ENCODE measurements at regions not wholly inside any gene's neighbourhood (a gene's known extent, or its start where the extent isn't known, plus 50 kb on each side); places are given as distances from the start of the nearest gene placed in this dataset.

GRCh38 chr3:124514683-124515082, 215.6 kb upstream of the UMPS start:
- no TSS peak for BruUV-seq (replicated peaks)
- ChIA-PET CTCF (interaction anchor here (0.7 to 4.9 kb wide), 4 partner anchors 15 to 184 kb away, joined by 3 to 19 read pairs (median 4); no protein-coding TSS in a partner anchor), POLR2A (no interaction called here)
- peaks cover 29% of the 10 kb centered on the region for H3K27me3 Mint-ChIP-seq (ENCODE audit: insufficient read depth, unreplicated experiment)
- no peak overlapping the region for H3K4me3 Mint-ChIP-seq (ENCODE audit: unreplicated experiment)
- no peak overlapping the region for H3K27ac Mint-ChIP-seq (ENCODE audit: low read depth, unreplicated experiment)
- intact Hi-C loops (cut with micrococcal nuclease), result no loop called here
- no peak for TF ChIP-seq CTCF (IDR thresholded peaks at IDR 0.05; ENCODE audit: unreplicated experiment)
- no peak for DNase-seq (ENCODE audit: unreplicated experiment)
- H3K9me3 Mint-ChIP-seq (ENCODE audit: unreplicated experiment), result no peaks in the 10 kb centered on the region
- H3K4me1 Mint-ChIP-seq (ENCODE audit: insufficient read depth, unreplicated experiment), result peaks cover 13% of the 10 kb centered on the region
- H3K36me3 Mint-ChIP-seq (ENCODE audit: insufficient read depth, unreplicated experiment), result no peaks in the 10 kb centered on the region

GRCh38 chr3:124516333-124516732, 213.9 kb upstream of the UMPS start:
- H3K9me3 Mint-ChIP-seq (ENCODE audit: unreplicated experiment), result no peaks in the 10 kb centered on the region
- DNase-seq (ENCODE audit: unreplicated experiment), result no peak
- POLR2A ChIA-PET, result no interaction called here
- intact Hi-C loops (cut with micrococcal nuclease), result no loop called here
- H3K4me1 Mint-ChIP-seq (ENCODE audit: insufficient read depth, unreplicated experiment), result no peaks in the 10 kb centered on the region
- TF ChIP-seq CTCF (IDR thresholded peaks at IDR 0.05; ENCODE audit: unreplicated experiment), result no peak
- no peak overlapping the region for H3K27ac Mint-ChIP-seq (ENCODE audit: low read depth, unreplicated experiment)
- no peak overlapping the region for H3K4me3 Mint-ChIP-seq (ENCODE audit: unreplicated experiment)
- no peaks in the 10 kb centered on the region for H3K36me3 Mint-ChIP-seq (ENCODE audit: insufficient read depth, unreplicated experiment)
- BruUV-seq (replicated peaks), result no TSS peak
- CTCF ChIA-PET, result interaction anchor here (0.6 to 4.9 kb wide), 4 partner anchors 24 to 1213 kb away, joined by 4 to 19 read pairs (median 6); no protein-coding TSS in a partner anchor
- peaks cover 35% of the 10 kb centered on the region for H3K27me3 Mint-ChIP-seq (ENCODE audit: insufficient read depth, unreplicated experiment)

GRCh38 chr3:124517306-124517705, 212.9 kb upstream of the UMPS start:
- Mint-ChIP-seq H3K4me1 (ENCODE audit: insufficient read depth, unreplicated experiment) (no peaks in the 10 kb centered on the region), H3K27me3 (ENCODE audit: insufficient read depth, unreplicated experiment) (peaks cover 35% of the 10 kb centered on the region), H3K4me3 (ENCODE audit: unreplicated experiment) (no peak overlapping the region), H3K9me3 (ENCODE audit: unreplicated experiment) (no peaks in the 10 kb centered on the region), H3K27ac (ENCODE audit: low read depth, unreplicated experiment) (no peak overlapping the region), H3K36me3 (ENCODE audit: insufficient read depth, unreplicated experiment) (no peaks in the 10 kb centered on the region)
- BruUV-seq (replicated peaks), result no TSS peak
- no peak for TF ChIP-seq CTCF (IDR thresholded peaks at IDR 0.05; ENCODE audit: unreplicated experiment)
- no peak for DNase-seq (ENCODE audit: unreplicated experiment)
- ChIA-PET CTCF (interaction anchor here (1.1 to 4.9 kb wide), 3 partner anchors 25 to 165 kb away, joined by 3 to 19 read pairs (median 6); no protein-coding TSS in a partner anchor), POLR2A (interaction anchor here (1.3 kb wide), 1 partner anchor 12 kb away, joined by 5 read pairs; no protein-coding TSS in a partner anchor)
- intact Hi-C loops (cut with micrococcal nuclease), result no loop called here

GRCh38 chr3:124518350-124518749, 211.9 kb upstream of the UMPS start:
- Mint-ChIP-seq H3K4me3 (ENCODE audit: unreplicated experiment) (no peak overlapping the region), H3K27me3 (ENCODE audit: insufficient read depth, unreplicated experiment) (peaks cover 38% of the 10 kb centered on the region), H3K4me1 (ENCODE audit: insufficient read depth, unreplicated experiment) (no peaks in the 10 kb centered on the region), H3K9me3 (ENCODE audit: unreplicated experiment) (no peaks in the 10 kb centered on the region), H3K36me3 (ENCODE audit: insufficient read depth, unreplicated experiment) (no peaks in the 10 kb centered on the region), H3K27ac (ENCODE audit: low read depth, unreplicated experiment) (no peak overlapping the region)
- POLR2A ChIA-PET, result interaction anchor here (1.3 kb wide), 1 partner anchor 14 kb away, joined by 5 read pairs; no protein-coding TSS in a partner anchor
- no TSS peak for BruUV-seq (replicated peaks)
- DNase-seq (ENCODE audit: unreplicated experiment), result no peak
- intact Hi-C loops (cut with micrococcal nuclease), result no loop called here
- CTCF ChIA-PET, result interaction anchor here (1.1 to 4.9 kb wide), 2 partner anchors 33 to 166 kb away, joined by 3 to 19 read pairs; no protein-coding TSS in a partner anchor
- no peak for TF ChIP-seq CTCF (IDR thresholded peaks at IDR 0.05; ENCODE audit: unreplicated experiment)

All from MCF 10A (cell line).